ENCODE measurements at regions not wholly inside any gene's neighbourhood (a gene's known extent, or its start where the extent isn't known, plus 50 kb on each side); places are given as distances from the start of the nearest gene placed in this dataset.

DNA sequence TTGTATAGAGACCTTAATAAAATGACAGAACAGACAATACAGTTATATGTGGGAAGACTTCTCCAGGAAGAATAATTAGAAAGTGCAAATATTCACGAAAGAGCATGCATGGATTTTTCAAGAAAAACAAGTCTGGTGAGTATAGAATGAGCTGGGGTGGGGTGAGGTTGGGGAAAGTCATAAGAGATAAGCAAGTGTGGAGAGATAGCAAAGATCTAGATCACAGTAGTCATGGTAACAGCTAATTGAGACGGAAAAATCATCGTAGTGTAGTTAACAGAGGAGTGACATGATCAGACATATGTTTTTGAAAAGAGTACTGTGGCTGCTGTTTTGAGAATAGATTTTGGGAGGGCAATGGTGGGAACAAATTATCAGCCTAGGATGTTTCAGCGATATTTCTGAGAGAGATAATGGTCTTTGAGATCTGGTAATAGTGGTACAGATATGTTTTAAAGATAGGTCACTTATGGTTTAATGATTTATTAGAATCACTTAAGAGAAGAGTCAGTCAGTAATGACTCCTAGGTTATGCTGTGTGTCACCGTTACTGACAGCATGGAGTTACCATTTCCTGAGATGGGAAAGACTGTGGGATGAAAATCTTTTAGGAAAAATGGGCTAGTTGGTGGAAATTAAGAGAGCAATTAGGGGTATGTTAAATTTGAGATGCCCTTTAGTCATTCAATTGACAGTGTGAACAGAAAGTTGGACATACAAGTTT is 248.5 kb upstream of the SLC8A1 start:
- no peak for TF ChIP-seq EZH2 (IDR thresholded peaks at IDR 0.05; ENCODE audit: borderline replicate concordance, low read depth, low read length, poor library complexity, severe bottlenecking)
- TF ChIP-seq, protein P1, sequence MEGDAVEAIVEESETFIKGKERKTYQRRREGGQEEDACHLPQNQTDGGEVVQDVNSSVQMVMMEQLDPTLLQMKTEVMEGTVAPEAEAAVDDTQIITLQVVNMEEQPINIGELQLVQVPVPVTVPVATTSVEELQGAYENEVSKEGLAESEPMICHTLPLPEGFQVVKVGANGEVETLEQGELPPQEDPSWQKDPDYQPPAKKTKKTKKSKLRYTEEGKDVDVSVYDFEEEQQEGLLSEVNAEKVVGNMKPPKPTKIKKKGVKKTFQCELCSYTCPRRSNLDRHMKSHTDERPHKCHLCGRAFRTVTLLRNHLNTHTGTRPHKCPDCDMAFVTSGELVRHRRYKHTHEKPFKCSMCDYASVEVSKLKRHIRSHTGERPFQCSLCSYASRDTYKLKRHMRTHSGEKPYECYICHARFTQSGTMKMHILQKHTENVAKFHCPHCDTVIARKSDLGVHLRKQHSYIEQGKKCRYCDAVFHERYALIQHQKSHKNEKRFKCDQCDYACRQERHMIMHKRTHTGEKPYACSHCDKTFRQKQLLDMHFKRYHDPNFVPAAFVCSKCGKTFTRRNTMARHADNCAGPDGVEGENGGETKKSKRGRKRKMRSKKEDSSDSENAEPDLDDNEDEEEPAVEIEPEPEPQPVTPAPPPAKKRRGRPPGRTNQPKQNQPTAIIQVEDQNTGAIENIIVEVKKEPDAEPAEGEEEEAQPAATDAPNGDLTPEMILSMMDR (conservative IDR thresholded peaks at IDR 0.05; ENCODE audit: low read depth, low read length), result no peak

Measured in A673 (cell line).